GM21723 (cell line): ENCODE measurements at regions not wholly inside any gene's neighbourhood (a gene's known extent, or its start where the extent isn't known, plus 50 kb on each side); places are given as distances from the start of the nearest gene placed in this dataset.

Source experiments
- ATAC-seq: cut with Tn5 transposase; IDR thresholded peaks from one replicate; pipeline ENCODE4 v1.9.1; 2021; ENCODE audit warnings: mild to moderate bottlenecking, moderate library complexity; ENCODE audit not compliant: unreplicated experiment

DNA sequence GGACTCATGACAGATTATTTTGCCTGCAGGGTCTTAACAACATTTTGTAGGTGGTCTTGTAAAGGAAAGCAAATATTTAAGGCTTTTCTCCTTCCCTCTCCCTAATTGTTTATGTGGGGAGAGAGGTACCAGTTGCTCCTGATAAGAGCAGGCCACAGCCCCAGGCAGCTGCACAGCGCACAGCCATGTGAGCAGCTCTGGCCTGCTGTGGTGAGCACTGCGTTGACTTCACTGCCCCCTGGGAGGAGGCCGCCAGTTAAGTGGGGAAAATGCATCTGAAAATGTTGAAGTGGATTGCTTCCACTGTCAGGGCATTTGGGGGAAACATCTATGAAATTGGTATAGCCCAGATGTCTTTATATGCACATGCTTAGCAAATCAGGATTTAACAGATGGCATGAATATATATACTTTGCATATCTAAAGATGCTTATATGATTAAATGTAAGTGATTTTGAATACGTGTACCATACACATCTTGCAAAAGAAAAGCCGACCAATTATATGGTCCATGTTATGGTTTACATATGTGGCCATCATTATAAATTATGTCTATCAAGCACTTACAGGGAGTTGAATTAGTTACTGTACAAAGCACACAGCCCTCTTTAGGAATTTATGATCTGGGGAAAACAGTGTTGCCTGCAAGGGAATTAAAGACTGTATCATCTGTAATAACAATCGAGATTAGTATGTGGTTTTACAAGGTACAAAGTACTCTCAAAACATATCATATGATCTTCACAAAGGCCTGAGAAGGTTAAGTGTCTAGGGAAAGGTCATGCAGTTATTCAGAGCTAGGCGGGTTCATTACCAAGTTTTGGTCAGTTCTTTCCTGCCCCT is 132.1 kb downstream of the RHOU start:
- no peak for ATAC-seq

DNA sequence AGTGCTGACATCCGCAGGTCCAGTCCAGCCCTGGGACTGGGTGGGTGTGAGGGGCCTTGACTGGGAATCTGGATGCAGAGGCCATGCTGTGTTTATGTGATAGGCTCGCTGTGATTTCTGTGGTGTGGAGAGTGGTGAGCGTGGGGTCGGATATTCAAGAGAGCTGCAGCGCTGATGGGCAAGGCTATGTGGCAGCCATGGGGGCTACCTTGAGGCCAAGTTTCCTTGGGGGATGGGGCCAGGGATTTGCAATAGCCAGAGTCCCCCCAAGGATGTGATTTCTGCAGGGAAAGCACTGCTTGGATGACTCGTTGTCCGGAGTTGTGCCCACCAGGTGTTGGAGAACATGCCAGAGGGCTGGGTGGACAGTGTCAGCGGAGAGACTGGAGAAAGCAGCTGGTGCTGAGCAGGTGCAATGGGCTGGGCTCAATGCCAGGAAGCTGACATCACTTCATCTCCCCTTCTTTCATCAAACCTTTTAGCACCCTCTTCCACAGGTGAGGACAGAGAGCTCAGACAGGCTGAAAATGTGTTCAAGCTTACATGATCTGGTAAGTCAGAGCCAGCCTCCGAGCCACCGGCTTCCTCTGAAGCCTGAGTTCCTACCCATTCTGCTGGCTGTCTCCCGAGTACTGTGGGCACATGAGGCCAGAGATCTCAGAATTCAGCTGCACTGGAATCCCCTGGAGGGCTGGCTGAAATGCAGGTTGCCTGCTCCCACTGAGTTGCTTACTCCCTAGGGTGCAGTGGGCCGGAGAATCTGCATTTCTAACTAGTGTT is 132.9 kb downstream of the RHOU start:
- no peak for ATAC-seq

DNA sequence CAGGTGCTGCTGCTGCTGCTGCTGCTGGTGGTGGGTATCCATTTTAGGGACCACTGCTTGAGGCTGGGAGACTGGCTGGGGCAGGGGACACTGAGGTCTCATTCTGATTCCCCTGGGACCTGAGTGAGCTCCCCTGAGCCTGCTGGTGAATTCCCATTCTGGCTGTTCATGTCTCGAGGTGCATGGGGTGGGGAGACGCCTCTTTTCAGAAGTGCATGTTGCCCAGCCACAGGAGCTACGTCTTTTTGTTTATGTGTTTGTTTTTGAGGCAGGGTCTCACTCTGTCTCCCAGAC is 133.4 kb downstream of the RHOU start:
- ATAC-seq, result no peak

DNA sequence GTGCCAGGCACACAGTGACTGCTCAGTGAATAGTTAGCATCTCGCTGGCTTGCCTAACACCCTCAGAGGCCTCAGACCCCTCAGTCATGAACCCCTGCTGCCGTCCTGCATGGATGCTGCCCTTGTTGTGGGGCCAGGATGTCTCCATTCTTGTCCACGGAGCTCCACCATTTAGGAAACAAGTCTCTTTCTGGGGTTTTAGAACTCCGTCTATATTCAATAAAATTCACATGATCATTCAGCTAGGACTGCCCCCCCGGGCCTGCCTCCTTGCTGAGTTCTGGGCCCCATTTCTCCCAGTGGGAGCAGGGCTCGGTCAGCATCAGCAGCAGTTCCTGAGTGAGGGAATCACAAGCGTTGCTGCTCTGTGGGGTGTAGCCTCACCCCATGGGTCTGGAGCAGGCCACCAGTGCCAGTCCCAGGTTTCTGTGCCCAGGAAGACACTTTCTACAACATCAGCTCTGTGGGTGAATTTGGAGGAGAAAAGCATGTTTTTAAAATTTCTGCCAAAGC is 134.1 kb downstream of the RHOU start:
- no peak for ATAC-seq

DNA sequence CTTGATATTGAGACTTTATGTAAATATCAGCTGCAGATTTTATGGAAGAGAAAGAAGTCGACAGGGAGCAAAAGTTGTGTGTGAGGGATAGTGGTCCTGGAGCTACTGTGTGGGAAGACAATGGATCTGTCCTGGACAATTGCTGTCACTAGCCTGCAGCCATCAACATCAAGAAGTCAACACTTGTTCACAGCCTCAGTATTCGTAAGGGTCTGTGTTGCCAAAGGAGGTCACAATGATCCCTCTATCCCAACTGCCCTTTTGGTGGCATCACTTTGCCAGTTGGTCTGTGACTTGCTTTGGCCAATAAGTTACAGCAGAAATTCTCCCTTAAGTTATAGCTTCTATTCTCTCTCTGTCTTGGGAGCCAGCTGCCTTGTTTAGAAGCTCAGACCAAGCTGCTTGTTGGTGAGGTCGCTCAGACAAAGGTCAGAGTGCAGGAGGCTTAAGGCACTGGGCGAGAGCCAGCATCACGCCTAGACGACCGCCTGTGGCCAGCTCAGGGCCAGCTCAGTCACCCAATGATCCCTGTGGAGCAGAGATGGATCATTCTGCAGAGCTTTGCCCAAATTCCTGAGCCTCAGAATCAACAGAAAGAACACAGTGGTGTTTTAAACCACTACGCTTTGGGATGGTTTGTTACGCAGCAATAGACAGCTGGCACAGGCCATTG is 134.9 kb downstream of the RHOU start:
- no peak for ATAC-seq

DNA sequence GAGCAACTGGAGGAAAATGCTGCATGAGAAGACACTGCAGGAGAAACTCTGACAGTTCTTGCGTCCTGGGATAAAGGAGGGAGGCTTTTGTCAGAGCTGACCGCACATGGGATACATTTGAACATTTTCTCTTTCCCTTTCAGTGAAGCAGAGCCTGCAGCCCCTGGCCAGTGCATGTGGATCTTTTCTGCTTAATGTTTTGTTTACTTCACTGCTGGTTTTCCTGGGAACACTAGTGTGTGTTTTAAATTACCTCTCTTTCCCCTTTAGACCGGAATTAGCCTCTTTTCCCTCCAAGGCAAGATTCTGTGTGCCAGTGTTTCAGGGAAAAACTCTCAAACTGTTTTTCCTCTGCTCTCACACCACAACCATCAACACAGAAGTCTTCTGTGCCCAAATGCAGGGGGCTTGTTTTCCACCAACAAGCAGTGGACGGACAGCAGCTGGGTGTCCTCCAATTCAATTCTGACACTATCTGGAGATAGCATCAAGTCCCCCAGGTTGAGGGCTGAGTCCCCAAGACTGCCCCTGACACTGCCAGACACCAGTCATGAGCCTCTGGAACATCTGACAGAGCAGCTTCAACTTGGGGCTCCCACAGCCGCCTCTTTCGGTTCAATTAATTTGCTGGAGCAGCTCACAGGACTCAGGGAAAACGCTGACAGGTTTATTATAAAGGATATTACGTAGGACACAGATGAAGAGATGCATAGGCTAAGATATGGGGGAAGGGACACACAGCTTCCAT is 136.2 kb downstream of the RHOU start:
- ATAC-seq, result no peak

DNA sequence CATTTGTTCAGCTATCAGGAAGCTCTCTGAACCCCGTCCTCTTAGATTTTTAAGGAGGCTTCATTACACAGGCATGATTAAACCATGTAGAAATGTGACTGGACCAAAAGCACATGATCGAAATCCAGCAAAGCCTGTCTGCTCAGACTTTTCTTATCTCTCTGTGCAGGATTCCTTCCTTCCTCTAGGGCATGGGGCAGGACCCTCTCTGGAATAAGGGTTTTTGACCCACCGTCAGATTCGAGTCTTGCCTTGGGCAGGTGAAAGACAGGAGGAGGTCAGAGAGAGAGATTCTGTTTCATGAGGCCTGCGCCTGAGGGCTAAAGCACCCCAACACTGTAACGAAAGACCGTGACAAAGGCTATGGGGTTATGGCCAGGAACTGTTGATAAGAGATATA is 136.8 kb downstream of the RHOU start:
- ATAC-seq, result no peak

DNA sequence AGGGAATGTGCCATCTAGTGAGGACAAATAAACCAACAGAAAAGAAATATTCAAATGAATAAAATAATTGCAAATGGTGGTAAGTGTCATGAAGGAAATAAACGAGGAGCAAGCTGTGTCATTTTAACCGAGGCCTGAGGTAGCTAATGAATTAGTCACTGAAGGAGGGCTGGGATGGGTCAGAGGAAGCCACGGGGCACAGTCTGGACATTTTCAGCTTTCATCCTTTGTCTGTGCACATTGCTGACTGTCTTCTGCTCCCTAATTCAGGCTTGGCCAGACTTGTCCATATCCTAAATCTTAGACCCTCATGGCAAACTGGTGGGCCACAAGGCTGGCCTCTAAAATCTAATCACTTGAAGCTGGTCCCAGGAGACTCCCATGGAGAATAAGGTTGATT is 138.4 kb downstream of the RHOU start:
- no peak for ATAC-seq

DNA sequence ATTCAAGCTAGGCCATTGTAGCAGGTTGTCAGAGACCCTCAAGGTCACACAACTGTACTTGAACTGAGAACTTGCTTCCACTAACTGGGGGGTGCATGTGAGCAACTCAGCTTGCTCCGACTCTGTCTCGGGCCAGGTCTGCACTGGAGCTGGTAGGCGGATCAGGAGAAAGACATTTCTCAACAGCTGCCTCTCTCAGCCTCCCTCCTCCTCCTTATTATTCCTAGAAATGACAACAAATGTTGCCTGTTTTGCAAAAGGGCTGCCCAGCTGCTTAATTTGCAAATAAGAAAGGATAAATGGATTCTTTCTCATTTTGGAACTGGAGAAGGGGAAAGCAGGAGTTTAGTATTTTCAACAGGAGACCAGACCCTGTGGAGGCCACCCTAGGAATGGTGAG is 140.5 kb downstream of the RHOU start:
- no peak for ATAC-seq

DNA sequence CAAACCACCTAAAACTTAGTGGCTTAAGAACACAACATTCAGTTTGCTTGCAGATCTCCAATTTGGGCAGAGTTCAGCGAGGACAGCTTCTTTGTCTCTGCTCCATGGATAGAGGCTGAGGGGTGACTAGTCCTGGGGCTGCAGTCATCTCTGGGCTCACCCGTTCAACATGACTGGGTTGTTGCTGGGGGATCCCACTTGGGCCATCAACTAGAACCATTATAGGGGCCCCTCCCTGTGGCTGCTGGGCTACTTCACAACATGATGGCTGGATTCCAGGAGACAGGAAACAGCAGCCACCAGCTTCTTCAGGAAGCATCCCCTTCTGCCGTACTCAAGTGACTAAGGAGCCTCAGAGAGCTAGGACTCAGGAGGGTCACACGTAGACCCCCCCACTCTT is 140.9 kb downstream of the RHOU start:
- no peak for ATAC-seq

DNA sequence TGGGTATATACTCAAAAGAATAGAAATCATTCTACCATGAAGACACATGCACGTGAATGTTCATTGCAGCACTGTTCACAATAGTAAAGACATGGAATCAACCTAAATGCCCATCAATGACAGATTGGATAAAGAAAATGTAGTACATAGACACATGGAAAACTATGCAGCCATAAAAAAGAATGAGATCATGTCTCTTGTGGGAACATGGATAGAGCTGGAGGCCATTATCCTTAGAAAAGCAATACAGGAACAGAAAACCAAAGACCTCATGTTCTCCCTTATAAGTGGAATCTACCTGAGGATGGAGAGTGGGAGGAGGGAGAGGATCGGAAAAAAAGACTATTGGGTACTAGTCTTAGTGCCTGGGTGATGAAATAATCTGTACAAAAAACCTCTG is 143.9 kb downstream of the RHOU start:
- no peak for ATAC-seq

DNA sequence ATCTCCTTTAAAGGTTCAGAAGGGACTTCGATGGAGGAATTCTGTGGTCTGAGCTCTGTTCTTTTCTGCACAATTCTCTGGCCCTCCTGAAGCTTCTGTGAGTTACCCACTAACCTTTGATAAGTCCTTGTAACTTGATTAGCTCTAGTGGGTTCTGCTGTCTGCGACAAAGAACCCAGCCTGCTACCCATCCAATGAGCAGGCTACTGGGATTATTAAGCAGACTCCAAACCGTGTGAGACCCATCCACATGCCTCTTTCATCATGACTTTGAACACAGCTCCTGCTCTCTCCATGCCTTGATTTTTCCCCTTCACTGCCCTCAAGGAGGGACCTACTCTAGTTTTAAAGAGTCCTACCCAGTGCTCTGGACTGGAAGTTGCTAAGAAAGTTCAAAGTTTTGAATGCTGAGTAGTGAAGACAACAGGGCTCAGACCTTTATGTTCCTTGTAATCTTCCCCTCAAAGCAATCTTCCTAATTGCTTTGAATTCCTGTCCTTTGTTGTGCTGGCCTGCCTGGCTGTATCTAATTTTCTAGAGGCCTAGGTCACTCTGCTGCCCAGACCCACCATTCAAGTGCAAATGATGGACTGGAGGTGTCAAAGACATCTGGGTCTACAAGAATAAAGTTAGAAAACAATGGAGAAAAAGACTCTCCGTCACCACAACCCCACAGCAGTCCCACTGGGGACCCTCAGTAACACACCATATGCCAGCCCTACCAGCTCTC is 146.9 kb downstream of the RHOU start:
- ATAC-seq, result no peak

DNA sequence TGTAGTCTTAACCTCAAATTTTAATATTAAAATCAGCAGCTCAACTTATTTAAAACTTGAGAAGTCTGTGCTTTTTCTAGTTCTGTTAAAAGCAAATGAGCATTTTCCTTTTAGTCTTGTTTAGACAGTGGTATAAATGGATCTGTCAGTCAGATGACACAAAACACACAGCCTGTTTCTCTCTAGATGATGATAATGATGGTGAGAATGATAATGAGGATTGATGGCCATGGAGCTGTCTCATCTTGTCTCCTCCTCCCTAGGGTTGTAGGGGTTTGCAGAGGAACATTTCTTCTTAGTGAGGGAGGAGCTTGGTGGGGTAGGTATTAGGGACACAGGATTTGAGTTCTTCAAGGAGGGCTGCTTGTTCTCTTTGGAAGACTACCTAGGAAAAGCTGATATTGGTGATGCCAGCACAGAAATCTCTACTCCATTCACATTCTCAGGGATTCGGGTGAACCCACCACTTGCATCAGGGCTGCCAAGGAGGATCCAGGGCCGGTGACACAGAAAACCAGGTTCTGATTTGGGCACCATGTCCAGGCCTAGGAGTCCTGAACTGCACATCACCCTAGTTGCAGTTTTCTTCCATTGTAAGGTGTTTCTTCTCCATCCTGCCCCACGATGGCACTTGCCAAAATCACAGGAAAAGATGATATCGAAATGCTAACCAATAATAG is 147.6 kb downstream of the RHOU start:
- ATAC-seq, result no peak

DNA sequence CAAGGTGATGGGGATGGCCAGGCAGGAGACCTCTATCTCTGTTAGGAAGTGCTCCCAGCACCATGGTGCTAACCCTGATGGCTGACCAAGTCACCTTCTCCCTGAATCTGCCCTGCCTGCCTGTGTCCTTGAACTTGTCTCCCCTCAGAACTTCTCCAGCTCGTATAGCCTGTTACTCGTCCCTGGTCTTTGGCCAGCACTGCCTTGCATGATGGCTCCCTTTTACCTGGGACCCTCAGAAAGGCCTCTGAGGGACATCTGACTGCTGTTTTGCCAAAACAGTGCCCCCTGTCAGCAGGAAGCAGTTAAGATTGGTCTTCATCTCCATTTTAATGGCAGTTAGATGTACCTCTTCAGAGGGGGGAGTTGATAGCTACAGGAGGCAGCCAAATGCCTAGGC is 148.3 kb downstream of the RHOU start:
- ATAC-seq, result no peak

DNA sequence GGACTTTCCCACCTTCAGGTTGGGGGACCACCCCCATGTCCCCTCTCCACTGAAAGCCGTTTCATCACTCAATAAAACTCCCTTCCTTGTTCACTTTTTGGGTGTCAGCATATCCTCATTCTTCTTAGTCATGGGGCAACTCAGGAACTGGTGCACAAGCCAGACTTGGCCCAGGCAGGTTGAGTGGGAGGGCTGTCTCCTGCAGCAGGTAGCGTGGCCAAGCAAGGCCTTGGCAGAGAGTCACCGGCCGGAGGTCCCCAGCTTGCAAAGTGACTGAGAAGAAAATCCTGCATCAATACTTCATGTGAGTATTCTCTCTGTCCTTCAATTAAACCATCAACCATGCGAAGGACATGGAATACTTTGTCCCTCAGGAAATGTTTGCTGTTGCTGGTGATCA is 148.9 kb downstream of the RHOU start:
- ATAC-seq, result no peak

DNA sequence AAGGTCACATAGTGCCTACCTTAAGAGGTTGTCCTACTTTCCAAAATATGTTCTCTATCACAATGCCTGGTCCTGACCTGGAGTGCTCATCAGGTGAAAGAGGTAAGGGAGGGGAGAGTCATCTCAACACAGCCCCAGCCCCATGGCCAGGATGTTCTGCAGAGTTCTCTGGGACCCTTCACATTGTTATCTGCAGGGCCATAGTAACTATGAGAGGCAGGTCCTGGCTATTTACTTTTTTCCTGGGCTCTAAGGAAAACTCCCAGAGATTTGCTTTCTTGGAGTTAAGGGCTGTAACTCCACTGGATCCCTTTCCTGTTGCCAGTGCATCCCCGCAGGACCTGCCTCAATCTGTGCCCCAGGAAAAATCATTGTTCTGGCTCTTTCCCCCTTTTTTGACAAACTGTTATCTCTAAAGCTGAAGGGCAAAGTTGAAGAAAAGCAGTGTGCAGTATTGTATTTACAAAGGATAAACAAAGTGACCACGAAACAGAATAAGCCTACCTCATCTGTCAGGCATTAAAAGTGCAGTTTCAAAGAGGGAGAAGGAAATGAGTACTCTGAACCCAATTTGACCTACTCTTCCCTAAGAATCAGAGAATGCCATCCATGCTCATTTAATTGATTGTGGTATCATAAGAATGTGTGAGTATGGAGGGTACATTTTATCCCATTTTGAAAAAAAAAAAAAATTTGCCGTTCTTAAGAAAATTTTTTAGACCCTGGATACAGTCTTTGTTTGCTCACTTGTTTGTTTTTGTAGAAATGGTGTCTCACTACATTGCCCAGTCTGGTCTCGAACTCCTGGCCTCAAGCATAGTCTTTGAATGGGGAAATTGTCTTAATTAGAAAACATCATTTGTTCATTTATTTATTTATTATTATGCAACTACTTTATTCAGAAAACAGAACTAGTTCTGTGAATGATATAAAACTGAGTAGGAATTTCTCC is 149.6 kb downstream of the RHOU start:
- ATAC-seq, result no peak

DNA sequence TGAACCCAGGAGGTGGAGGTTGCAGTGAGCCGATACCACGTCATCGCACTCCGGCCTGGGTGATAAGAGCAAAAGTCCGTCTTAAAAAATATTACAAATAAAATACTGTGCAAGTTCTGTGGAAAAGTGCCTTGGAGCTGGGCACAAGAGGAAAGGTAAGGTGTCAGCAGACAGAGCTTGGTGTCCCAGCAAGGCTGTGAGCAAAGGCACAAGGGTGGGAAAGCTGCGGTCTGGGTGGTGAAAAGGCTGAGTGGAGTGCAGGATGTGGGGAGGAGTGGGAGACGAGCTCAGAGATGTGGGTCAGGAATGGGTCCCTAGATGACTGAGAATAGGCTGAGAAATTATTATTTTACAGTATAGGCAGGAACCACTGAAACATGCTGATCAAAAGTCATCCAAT is 150.6 kb downstream of the RHOU start:
- no peak for ATAC-seq

DNA sequence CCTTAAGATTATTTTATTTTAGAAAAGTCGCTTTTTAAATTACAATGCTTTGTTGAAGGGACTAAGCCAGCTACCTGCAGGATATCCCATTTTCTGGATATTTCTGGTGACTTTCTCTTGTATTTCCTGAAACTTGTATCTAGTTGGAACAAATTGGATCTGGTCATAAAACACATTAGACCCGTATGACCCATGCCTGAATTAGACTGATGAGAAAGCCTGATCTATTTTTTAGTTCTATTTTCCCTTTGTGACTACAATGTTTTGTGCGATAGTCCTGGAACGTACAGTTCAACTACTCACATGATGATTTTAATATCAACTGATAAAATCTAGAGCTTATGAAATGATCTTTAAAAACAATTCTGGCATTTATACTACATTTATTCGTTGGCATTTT is 151.8 kb downstream of the RHOU start:
- ATAC-seq, result no peak

DNA sequence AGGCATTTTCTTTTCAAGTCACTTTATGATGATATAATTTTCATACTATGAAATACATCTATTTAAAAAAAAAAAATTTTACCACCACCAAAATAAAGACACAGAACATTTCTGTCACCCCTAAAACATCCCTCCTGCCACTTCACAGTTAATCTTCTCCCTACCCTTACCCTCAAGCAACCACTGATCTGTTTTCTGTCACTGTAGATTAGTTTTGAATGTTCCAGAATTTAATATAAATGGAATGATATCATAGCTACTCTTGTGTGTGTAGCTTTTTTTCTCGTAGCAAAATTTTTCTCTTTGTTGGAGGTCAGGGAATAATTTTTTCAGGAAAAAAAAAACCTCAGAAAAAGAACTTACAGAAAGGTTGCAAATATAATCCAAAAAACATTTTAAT is 152.7 kb downstream of the RHOU start:
- no peak for ATAC-seq
